HG02852 (cell line): ENCODE measurements at regions not wholly inside any gene's neighbourhood (a gene's known extent, or its start where the extent isn't known, plus 50 kb on each side); places are given as distances from the start of the nearest gene placed in this dataset.

ENCODE experiments used
- ATAC-seq: cut with Tn5 transposase; IDR thresholded peaks from one replicate; pipeline ENCODE4 v1.9.1; 2021; ENCODE audit warnings: mild to moderate bottlenecking, moderate library complexity; ENCODE audit not compliant: unreplicated experiment

GRCh38 chr11:30089921-30090320 is 73.1 kb upstream of the KCNA4 start:
- no peak for ATAC-seq

GRCh38 chr11:30091246-30091645 is 74.4 kb upstream of the KCNA4 start:
- no peak for ATAC-seq

- ATAC-seq = no peak
Measured at GRCh38 chr11:30091737-30092136, 74.9 kb upstream of the KCNA4 start.

- no peak for ATAC-seq
Measured at GRCh38 chr11:30092518-30092917, 75.7 kb upstream of the KCNA4 start.

- ATAC-seq = no peak
Measured at GRCh38 chr11:30100495-30100894, 83.7 kb upstream of the KCNA4 start.

GRCh38 chr11:30106222-30107181 is 89.7 kb upstream of the KCNA4 start:
- no peak for ATAC-seq

- no peak for ATAC-seq
Measured at GRCh38 chr11:30107899-30108298, 91.1 kb upstream of the KCNA4 start.

GRCh38 chr11:30109774-30110173 is 92.9 kb upstream of the KCNA4 start:
- no peak for ATAC-seq

GRCh38 chr11:30110691-30111090 is 93.9 kb upstream of the KCNA4 start:
- no peak for ATAC-seq

- ATAC-seq = no peak
Measured at GRCh38 chr11:30111786-30112185, 95.0 kb upstream of the KCNA4 start.

- no peak for ATAC-seq
Measured at GRCh38 chr11:30113326-30113898, 96.6 kb upstream of the KCNA4 start.

GRCh38 chr11:30116512-30116911 is 99.7 kb upstream of the KCNA4 start:
- no peak for ATAC-seq

GRCh38 chr11:30120045-30120589 is 103.3 kb upstream of the KCNA4 start:
- ATAC-seq = no peak

GRCh38 chr11:30125456-30125855 is 105.4 kb upstream of the FSHB start:
- ATAC-seq = no peak

- ATAC-seq = peak; percentile 44
Measured at GRCh38 chr11:30128269-30128932, 102.4 kb upstream of the FSHB start.

- peak; percentile 79 for ATAC-seq
Measured at GRCh38 chr11:30131535-30131934, 99.3 kb upstream of the FSHB start.

- ATAC-seq = no peak
Measured at GRCh38 chr11:30133281-30133680, 97.5 kb upstream of the FSHB start.

- ATAC-seq = peak; percentile 75
Measured at GRCh38 chr11:30143098-30143705, 87.6 kb upstream of the FSHB start.

GRCh38 chr11:30147293-30147692 is 83.5 kb upstream of the FSHB start:
- ATAC-seq = no peak

- no peak for ATAC-seq
Measured at GRCh38 chr11:30149998-30150397, 80.8 kb upstream of the FSHB start.

GRCh38 chr11:30150425-30150824 is 80.4 kb upstream of the FSHB start:
- ATAC-seq = no peak
